ENCODE measurements at regions not wholly inside any gene's neighbourhood (a gene's known extent, or its start where the extent isn't known, plus 50 kb on each side); places are given as distances from the start of the nearest gene placed in this dataset.

DNA sequence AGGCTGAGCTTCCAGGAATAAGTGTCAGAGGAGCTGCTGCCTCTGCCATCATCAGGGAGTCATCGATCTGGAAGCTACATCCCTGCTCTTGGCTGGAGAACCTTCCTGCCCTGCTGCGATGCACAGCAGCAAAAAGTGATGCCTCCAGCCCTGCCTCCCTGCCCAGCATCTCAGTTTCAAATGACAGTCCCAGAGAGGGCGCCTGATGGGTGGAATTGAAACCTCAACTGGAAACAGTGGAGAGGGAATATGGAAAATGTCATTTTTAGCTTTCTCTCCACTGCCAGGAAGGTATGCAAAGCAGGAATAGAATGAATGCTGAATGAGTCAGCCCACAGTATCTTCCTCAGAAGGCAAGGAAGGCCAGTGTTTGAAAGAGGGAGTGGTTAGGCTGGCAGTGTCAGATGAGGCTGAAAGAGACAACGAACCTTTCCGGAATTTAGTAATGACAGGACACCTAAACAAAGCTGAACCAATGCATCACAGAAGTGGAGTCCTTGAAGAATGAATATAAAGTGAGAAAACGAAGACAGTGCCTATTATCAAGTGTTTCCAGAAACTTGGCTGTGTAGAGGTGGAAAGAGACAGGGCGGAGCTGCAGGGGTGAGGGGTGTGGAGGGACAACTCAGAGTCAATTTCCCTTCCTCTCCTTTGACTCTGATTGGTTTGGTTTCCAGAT lies 153.9 kb upstream of the NDUFV2 start:
- Histone ChIP-seq H3K4me3 (ENCODE audit: low read depth, low read length) (no peak overlapping the region), H3K4me2 (ENCODE audit: low read length) (no peak overlapping the region), H3K36me3 (ENCODE audit: control insufficient read depth, insufficient read depth, low read length) (no peaks in the 10 kb centered on the region), H3K79me2 (no peaks in the 10 kb centered on the region), H3K27me3 (ENCODE audit: control insufficient read depth, insufficient read depth, low read length) (no peaks in the 10 kb centered on the region), H3K9me3 (ENCODE audit: control insufficient read depth, low read length) (peaks cover 5% of the 10 kb centered on the region), H2AFZ (no peak overlapping the region), H3K27ac (no peak overlapping the region), H3K4me1 (no peaks in the 10 kb centered on the region), H3K9ac (no peak overlapping the region)
- TF ChIP-seq, protein P1, sequence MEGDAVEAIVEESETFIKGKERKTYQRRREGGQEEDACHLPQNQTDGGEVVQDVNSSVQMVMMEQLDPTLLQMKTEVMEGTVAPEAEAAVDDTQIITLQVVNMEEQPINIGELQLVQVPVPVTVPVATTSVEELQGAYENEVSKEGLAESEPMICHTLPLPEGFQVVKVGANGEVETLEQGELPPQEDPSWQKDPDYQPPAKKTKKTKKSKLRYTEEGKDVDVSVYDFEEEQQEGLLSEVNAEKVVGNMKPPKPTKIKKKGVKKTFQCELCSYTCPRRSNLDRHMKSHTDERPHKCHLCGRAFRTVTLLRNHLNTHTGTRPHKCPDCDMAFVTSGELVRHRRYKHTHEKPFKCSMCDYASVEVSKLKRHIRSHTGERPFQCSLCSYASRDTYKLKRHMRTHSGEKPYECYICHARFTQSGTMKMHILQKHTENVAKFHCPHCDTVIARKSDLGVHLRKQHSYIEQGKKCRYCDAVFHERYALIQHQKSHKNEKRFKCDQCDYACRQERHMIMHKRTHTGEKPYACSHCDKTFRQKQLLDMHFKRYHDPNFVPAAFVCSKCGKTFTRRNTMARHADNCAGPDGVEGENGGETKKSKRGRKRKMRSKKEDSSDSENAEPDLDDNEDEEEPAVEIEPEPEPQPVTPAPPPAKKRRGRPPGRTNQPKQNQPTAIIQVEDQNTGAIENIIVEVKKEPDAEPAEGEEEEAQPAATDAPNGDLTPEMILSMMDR (IDR thresholded peaks at IDR 0.05) = no peak

DNA sequence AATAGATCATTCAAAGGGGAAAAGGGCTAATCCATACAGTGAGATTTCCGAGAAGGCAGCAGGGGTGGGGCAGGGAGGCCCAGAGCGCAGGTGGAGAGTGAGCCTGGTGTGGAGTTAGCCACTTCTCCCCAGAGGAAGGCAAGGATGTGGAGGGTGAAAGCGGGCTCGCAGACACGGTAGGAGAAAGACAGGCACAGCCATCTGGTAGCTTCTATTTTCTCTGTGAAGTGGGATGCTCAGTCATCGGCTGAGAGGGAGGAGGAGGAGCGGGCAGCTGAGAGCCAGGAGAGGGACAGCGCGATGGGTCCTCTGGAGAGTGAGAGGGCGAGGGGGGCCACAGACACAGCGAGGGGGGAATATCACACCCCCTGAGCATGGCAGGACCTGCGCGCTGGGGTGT lies 153.3 kb upstream of the NDUFV2 start:
- Histone ChIP-seq H3K4me1 (no peaks in the 10 kb centered on the region), H3K27ac (no peak overlapping the region), H3K4me3 (ENCODE audit: low read depth, low read length) (no peak overlapping the region), H3K36me3 (ENCODE audit: control insufficient read depth, insufficient read depth, low read length) (no peaks in the 10 kb centered on the region), H3K27me3 (ENCODE audit: control insufficient read depth, insufficient read depth, low read length) (no peaks in the 10 kb centered on the region), H3K4me2 (ENCODE audit: low read length) (no peak overlapping the region), H2AFZ (no peak overlapping the region), H3K9ac (no peak overlapping the region), H3K79me2 (no peaks in the 10 kb centered on the region), H3K9me3 (ENCODE audit: control insufficient read depth, low read length) (peaks cover 6% of the 10 kb centered on the region)
- TF ChIP-seq, protein P1 (IDR thresholded peaks at IDR 0.05) = no peak

DNA sequence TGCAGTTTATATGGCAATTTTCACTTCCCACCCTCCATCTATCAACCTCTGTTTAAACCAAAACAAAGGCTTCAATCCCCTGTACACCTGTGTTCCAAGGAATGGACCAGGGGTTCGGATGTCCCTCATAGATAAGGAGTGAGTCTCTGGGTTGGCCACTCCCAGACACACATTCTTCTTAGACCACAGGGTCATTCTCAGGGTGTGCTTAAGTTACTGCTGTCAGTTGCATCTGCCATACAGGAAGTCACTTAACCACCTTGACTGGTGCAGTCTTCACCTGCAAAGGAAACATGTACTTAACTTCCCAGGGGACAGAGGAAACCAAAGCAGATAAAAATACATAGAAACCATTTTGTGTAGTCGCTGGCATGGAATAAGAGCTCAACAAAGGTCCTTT lies 151.0 kb upstream of the NDUFV2 start:
- no peak overlapping the region for H3K4me2 ChIP-seq (ENCODE audit: low read length)
- H3K36me3 ChIP-seq (ENCODE audit: control insufficient read depth, insufficient read depth, low read length) = no peaks in the 10 kb centered on the region
- no peak overlapping the region for H3K4me3 ChIP-seq (ENCODE audit: low read depth, low read length)
- H2AFZ ChIP-seq = no peak overlapping the region
- H3K9ac ChIP-seq = no peak overlapping the region
- TF ChIP-seq, protein P1 (IDR thresholded peaks at IDR 0.05) = no peak
- H3K27me3 ChIP-seq (ENCODE audit: control insufficient read depth, insufficient read depth, low read length) = no peaks in the 10 kb centered on the region
- H3K79me2 ChIP-seq = no peaks in the 10 kb centered on the region
- no peaks in the 10 kb centered on the region for H3K4me1 ChIP-seq
- H3K27ac ChIP-seq = no peak overlapping the region
- peaks cover 6% of the 10 kb centered on the region for H3K9me3 ChIP-seq (ENCODE audit: control insufficient read depth, low read length)

DNA sequence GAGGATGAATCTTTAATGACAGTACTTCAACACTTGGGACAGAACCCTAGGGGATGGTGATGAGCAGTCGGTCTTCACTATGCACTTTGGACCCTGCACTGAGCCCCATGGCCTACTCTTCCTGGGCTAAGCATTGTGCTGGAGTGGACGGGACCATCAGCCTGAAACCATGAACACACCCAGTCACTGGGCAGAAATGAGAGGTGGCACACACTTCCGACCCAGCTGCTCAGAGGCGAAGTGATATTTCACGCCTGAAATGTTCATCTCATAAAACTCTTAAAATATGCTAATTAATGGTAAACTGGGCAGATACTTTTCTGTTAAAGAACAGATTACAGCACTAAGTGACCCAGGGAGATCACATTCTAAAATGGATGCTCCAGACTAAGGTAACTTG lies 150.3 kb upstream of the NDUFV2 start:
- Histone ChIP-seq H3K4me2 (ENCODE audit: low read length) (no peak overlapping the region), H3K4me3 (ENCODE audit: low read depth, low read length) (no peak overlapping the region), H3K36me3 (ENCODE audit: control insufficient read depth, insufficient read depth, low read length) (no peaks in the 10 kb centered on the region), H3K27ac (no peak overlapping the region), H3K9me3 (ENCODE audit: control insufficient read depth, low read length) (peaks cover 6% of the 10 kb centered on the region), H2AFZ (no peak overlapping the region), H3K27me3 (ENCODE audit: control insufficient read depth, insufficient read depth, low read length) (no peaks in the 10 kb centered on the region), H3K79me2 (no peaks in the 10 kb centered on the region), H3K4me1 (no peaks in the 10 kb centered on the region), H3K9ac (no peak overlapping the region)
- TF ChIP-seq, protein P1 (IDR thresholded peaks at IDR 0.05) = no peak

Measured in parathyroid adenoma (tissue), 2 donors.